Keratinocyte (primary cell): ENCODE measurements at regions not wholly inside any gene's neighbourhood (a gene's known extent, or its start where the extent isn't known, plus 50 kb on each side); places are given as distances from the start of the nearest gene placed in this dataset.

Experiments
- DNase-seq: peaks from one replicate; pipeline ENCODE4 v3.0.0-alpha.2; 2011; ENCODE audit warnings: low read depth, missing footprints, low spot score
- FAIRE-seq: peaks from 2 replicates; lab custom pipeline; 2011; peaks lifted over from hg19 to GRCh38; lab: Jason Lieb, UNC
- H2AFZ ChIP-seq: 2 replicates; pipeline ENCODE4 v1.6.0; 2012; ENCODE audit warnings: low read length, control low read depth, inconsistent platforms; ENCODE audit not compliant: control insufficient read depth
- H3K27ac ChIP-seq: 2 replicates; pipeline ENCODE4 v1.5.1; 2011; ENCODE audit warnings: low read length; ENCODE audit not compliant: control insufficient read depth, insufficient read depth
- H3K27me3 ChIP-seq: 3 replicates; pipeline ENCODE4 v1.6.0; 2011; ENCODE audit warnings: low read length; ENCODE audit not compliant: control insufficient read depth, insufficient read depth; ENCODE audit errors: extremely low read depth
- H3K36me3 ChIP-seq, 2 experiments: 2 replicates in 1 of 2; 3 replicates in 1 of 2; pipeline ENCODE4 v1.5.1; 2011; ENCODE audit warnings: low read length in 2 of 2, mild to moderate bottlenecking in 1 of 2; ENCODE audit not compliant: control insufficient read depth in 2 of 2, insufficient read depth in 2 of 2; ENCODE audit errors: extremely low read depth in 1 of 2
- H3K4me1 ChIP-seq: 3 replicates; pipeline ENCODE4 v1.5.1; 2011; ENCODE audit warnings: low read length; ENCODE audit not compliant: control insufficient read depth, insufficient read depth; ENCODE audit errors: extremely low read depth
- H3K4me2 ChIP-seq: 3 replicates; pipeline ENCODE4 v1.6.0; 2011; ENCODE audit warnings: low read depth, low read length; ENCODE audit not compliant: control insufficient read depth, insufficient read depth; ENCODE audit errors: extremely low read depth
- H3K4me3 ChIP-seq, 3 experiments: fragments of 200-600 bp in 1 of 3; sonication (generic) in 1 of 3; 2 replicates in 2 of 3; 3 replicates in 1 of 3; pipeline ENCODE4 v1.5.1; 2011 to 2016; ENCODE audit warnings: low read length in 3 of 3, mild to moderate bottlenecking in 3 of 3, control low read depth in 2 of 3, inconsistent platforms in 1 of 3, low read depth in 1 of 3, mixed read lengths in 1 of 3, mixed run types in 1 of 3, moderate library complexity in 1 of 3; ENCODE audit not compliant: control insufficient read depth in 2 of 3, insufficient read depth in 2 of 3; ENCODE audit errors: extremely low read depth in 1 of 3
- H3K79me2 ChIP-seq: 2 replicates; pipeline ENCODE4 v1.6.0; 2012; ENCODE audit warnings: low read length; ENCODE audit not compliant: control insufficient read depth, insufficient read depth
- H3K9ac ChIP-seq: 3 replicates; pipeline ENCODE4 v1.6.0; 2011; ENCODE audit warnings: low read length; ENCODE audit not compliant: control insufficient read depth, insufficient read depth; ENCODE audit errors: extremely low read depth
- H3K9me1 ChIP-seq: 3 replicates; pipeline ENCODE4 v1.6.0; 2011; ENCODE audit warnings: low read length; ENCODE audit not compliant: control insufficient read depth, insufficient read depth; ENCODE audit errors: extremely low read depth
- H3K9me3 ChIP-seq: 2 replicates; pipeline ENCODE4 v1.5.1; 2012; ENCODE audit warnings: low read depth, low read length; ENCODE audit not compliant: control insufficient read depth
- H4K20me1 ChIP-seq: 3 replicates; pipeline ENCODE4 v1.6.0; 2011; ENCODE audit warnings: low read length; ENCODE audit not compliant: control insufficient read depth, insufficient read depth; ENCODE audit errors: extremely low read depth
- EZH2 ChIP-seq: IDR thresholded peaks from one replicate; pipeline ENCODE4 v1.6.1; 2012; ENCODE audit warnings: inconsistent platforms, mild to moderate bottlenecking, low read length, moderate library complexity
- dilution Hi-C: fragments of 300-500 bp; cut with MboI; formaldehyde crosslinking; loops from one replicate; pipeline ENCODE4 v1.7.0; 2020; ENCODE audit warnings: low sequenced_read_pairs; ENCODE audit not compliant: extremely low pct_ligation_motif_present
- TF ChIP-seq, protein P1 (sequence below), 3 experiments: IDR thresholded peaks in 1 of 3; conservative IDR thresholded peaks in 1 of 3; optimal IDR thresholded peaks in 1 of 3; 2 replicates in 2 of 3; 3 replicates in 1 of 3; pipeline versions ENCODE3 to v1.5.1; 2011; ENCODE audit warnings: low read length in 3 of 3, mild to moderate bottlenecking in 3 of 3, moderate library complexity in 2 of 3, control low read depth in 1 of 3, inconsistent platforms in 1 of 3; ENCODE audit not compliant: insufficient read depth in 2 of 3; ENCODE audit errors: extremely low read depth in 1 of 3

DNA sequence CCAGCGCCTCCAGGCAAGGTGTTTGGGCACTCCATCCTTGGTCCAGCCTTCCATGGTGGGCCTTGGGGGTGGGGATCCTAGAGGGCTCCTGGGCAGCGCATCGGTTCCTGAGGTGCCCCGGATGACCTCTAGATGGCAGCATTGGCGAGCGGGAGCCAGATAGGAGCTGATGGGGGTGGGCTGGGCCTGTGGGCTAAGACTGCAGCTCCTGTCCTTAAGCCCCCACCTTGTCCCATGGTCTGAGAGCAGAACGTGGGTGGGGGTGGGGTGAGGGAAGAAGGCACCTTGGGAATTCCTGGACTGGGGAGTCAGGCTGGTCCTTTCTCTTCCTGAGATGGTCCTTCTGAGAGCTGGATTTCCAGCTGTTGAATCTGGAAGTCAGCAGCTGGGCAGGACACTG is 93.4 kb upstream of the CSF3R start:
- no peak overlapping the region for H3K4me3 ChIP-seq
- H3K9me3 ChIP-seq, result no peaks in the 10 kb centered on the region
- no peak overlapping the region for H3K27ac ChIP-seq
- H4K20me1 ChIP-seq, result no peaks in the 10 kb centered on the region
- dilution Hi-C loops, result no loop called here
- H3K4me2 ChIP-seq, result no peak overlapping the region
- H3K27me3 ChIP-seq, result peaks cover 24% of the 10 kb centered on the region
- TF ChIP-seq, protein P1, sequence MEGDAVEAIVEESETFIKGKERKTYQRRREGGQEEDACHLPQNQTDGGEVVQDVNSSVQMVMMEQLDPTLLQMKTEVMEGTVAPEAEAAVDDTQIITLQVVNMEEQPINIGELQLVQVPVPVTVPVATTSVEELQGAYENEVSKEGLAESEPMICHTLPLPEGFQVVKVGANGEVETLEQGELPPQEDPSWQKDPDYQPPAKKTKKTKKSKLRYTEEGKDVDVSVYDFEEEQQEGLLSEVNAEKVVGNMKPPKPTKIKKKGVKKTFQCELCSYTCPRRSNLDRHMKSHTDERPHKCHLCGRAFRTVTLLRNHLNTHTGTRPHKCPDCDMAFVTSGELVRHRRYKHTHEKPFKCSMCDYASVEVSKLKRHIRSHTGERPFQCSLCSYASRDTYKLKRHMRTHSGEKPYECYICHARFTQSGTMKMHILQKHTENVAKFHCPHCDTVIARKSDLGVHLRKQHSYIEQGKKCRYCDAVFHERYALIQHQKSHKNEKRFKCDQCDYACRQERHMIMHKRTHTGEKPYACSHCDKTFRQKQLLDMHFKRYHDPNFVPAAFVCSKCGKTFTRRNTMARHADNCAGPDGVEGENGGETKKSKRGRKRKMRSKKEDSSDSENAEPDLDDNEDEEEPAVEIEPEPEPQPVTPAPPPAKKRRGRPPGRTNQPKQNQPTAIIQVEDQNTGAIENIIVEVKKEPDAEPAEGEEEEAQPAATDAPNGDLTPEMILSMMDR (optimal IDR thresholded peaks at IDR 0.05 in 1 of 3, IDR thresholded peaks at IDR 0.05 in 1 of 3, conservative IDR thresholded peaks at IDR 0.05 in 1 of 3; ENCODE audit: extremely low read depth in 1 of 3, insufficient read depth in 2 of 3, low read length in 3 of 3), result peak; percentile 78 to 94 (median 87)
- TF ChIP-seq EZH2, result no peak
- H3K9me1 ChIP-seq, result no peaks in the 10 kb centered on the region
- H3K79me2 ChIP-seq, result no peaks in the 10 kb centered on the region
- DNase-seq, result no peak
- H3K4me1 ChIP-seq, result no peaks in the 10 kb centered on the region
- H3K9ac ChIP-seq, result no peak overlapping the region
- no peaks in the 10 kb centered on the region for H3K36me3 ChIP-seq
- H2AFZ ChIP-seq, result no peak overlapping the region
- FAIRE-seq, result no peak

DNA sequence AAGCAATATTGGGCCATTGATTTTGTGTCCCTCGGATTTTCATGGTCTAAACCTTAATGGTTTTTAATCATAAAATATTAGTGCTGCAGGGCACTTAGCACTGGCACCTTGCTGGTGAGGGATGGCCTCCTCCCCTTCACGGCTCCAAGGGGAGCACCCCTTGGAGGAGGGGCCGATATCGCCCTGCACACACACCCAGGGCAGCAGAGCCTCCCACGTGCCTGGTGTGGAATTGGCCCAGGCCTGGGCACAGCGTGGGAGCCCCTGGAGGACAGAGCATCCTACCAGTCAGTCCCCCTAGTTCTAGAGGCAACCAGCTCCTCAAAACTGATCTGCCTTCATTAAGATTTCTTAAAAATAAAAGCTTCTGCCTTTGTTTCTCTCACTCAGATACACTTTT is 90.7 kb upstream of the CSF3R start:
- no peak overlapping the region for H3K27ac ChIP-seq
- H2AFZ ChIP-seq, result no peak overlapping the region
- no peaks in the 10 kb centered on the region for H3K79me2 ChIP-seq
- dilution Hi-C loops, result no loop called here
- H4K20me1 ChIP-seq, result no peaks in the 10 kb centered on the region
- H3K27me3 ChIP-seq, result peaks cover 24% of the 10 kb centered on the region
- DNase-seq, result no peak
- no peak overlapping the region for H3K9ac ChIP-seq
- FAIRE-seq, result no peak
- H3K4me2 ChIP-seq, result no peak overlapping the region
- H3K4me1 ChIP-seq, result no peaks in the 10 kb centered on the region
- no peak for TF ChIP-seq EZH2
- TF ChIP-seq, protein P1 (optimal IDR thresholded peaks at IDR 0.05 in 1 of 3, IDR thresholded peaks at IDR 0.05 in 1 of 3, conservative IDR thresholded peaks at IDR 0.05 in 1 of 3; ENCODE audit: extremely low read depth in 1 of 3, insufficient read depth in 2 of 3, low read length in 3 of 3), result no peak
- no peak overlapping the region for H3K4me3 ChIP-seq
- no peaks in the 10 kb centered on the region for H3K9me1 ChIP-seq
- no peaks in the 10 kb centered on the region for H3K9me3 ChIP-seq
- H3K36me3 ChIP-seq, result no peaks in the 10 kb centered on the region
